Tibial artery (tissue), 4 donors: ENCODE measurements at regions not wholly inside any gene's neighbourhood (a gene's known extent, or its start where the extent isn't known, plus 50 kb on each side); places are given as distances from the start of the nearest gene placed in this dataset.

Experiments used
- DNase-seq, 2 donors: peaks; one replicate each; pipeline ENCODE4 v3.0.0-alpha.2; 2019
- H3K27ac ChIP-seq, 2 donors: fragments of 200-600 bp; sonication (generic) in 1 of 2; 1 replicate in 1 of 2; 2 replicates in 1 of 2; pipeline ENCODE4 v1.5.1; 2018 to 2019; ENCODE audit warnings: mild to moderate bottlenecking in 1 of 2
- H3K27me3 ChIP-seq, 2 donors: fragments of 200-600 bp; sonication (generic) in 1 of 2; one replicate each; pipeline versions ENCODE4 v1.5.1 to v1.6.0; 2016 to 2019
- H3K36me3 ChIP-seq, 3 donors: fragments of 200-600 bp; sonication (generic) in 2 of 3; one replicate each; pipeline ENCODE4 v1.5.1; 2016 to 2019; ENCODE audit warnings: mild to moderate bottlenecking in 2 of 3
- H3K4me1 ChIP-seq, 4 donors: fragments of 200-600 bp; sonication (generic) in 2 of 4; 1 replicate in 3 of 4; 2 replicates in 1 of 4; pipeline ENCODE4 v1.5.1; 2016 to 2019
- H3K4me3 ChIP-seq, 2 donors: fragments of 200-600 bp; sonication (generic) in 1 of 2; 1 replicate in 1 of 2; 2 replicates in 1 of 2; pipeline ENCODE4 v1.5.1; 2018 to 2019; ENCODE audit warnings: mild to moderate bottlenecking in 2 of 2
- H3K9me3 ChIP-seq, 3 donors: fragments of 200-600 bp; sonication (generic) in 1 of 3; one replicate each; pipeline ENCODE4 v1.5.1; 2016 to 2019
- CTCF ChIP-seq, 2 experiments: fragments of 200-600 bp in 1 of 2; fragments of 450-650 bp in 1 of 2; IDR thresholded peaks; one replicate each; pipeline ENCODE4 v1.5.1; 2017 to 2019; ENCODE audit warnings: antibody characterized with exemption in 2 of 2, mild to moderate bottlenecking in 1 of 2, moderate library complexity in 1 of 2
- intact Hi-C: fragments of 100-400 bp; cut with DNase I; formaldehyde crosslinking; loops from one replicate; pipeline ENCODE4 v1.15.0; 2023; ENCODE audit warnings: low total_unique reads

GRCh38 chr2:235390816-235391194, 103.0 kb upstream of the AGAP1 start:
- no peaks in the 10 kb centered on the region for H3K36me3 ChIP-seq
- no peak overlapping the region for H3K27ac ChIP-seq
- DNase-seq = no peak
- no peaks in the 10 kb centered on the region for H3K4me1 ChIP-seq
- no peaks in the 10 kb centered on the region for H3K9me3 ChIP-seq
- peaks cover 0 to 12% of the 10 kb centered on the region in 2 donors for H3K27me3 ChIP-seq
- no peak overlapping the region for H3K4me3 ChIP-seq
- intact Hi-C loops = no loop called here
- TF ChIP-seq CTCF (IDR thresholded peaks at IDR 0.05) = no peak

- no peak for TF ChIP-seq CTCF (IDR thresholded peaks at IDR 0.05)
These were observed 101.8 kb upstream of the AGAP1 start for GRCh38 chr2:235391921-235392615.

GRCh38 chr2:235394278-235394828, 99.5 kb upstream of the AGAP1 start:
- TF ChIP-seq CTCF (IDR thresholded peaks at IDR 0.05) = no peak
- intact Hi-C loops = no loop called here

More at GRCh38 chr2:235391921-235392615, 101.8 kb upstream of the AGAP1 start:
- no peak overlapping the region for H3K27ac ChIP-seq
- peaks cover 0 to 19% of the 10 kb centered on the region in 2 donors for H3K27me3 ChIP-seq
- no peak for DNase-seq
- H3K36me3 ChIP-seq = no peaks in the 10 kb centered on the region
- no peaks in the 10 kb centered on the region for H3K4me1 ChIP-seq
- H3K9me3 ChIP-seq = no peaks in the 10 kb centered on the region
- no peak overlapping the region for H3K4me3 ChIP-seq
- intact Hi-C loops = no loop called here

GRCh38 chr2:235396071-235396846, 97.6 kb upstream of the AGAP1 start:
- peaks cover 0 to 13% of the 10 kb centered on the region in 2 donors for H3K27me3 ChIP-seq
- intact Hi-C loops = no loop called here

More at GRCh38 chr2:235394278-235394828, 99.5 kb upstream of the AGAP1 start:
- no peak for DNase-seq
- Histone ChIP-seq H3K9me3 (no peaks in the 10 kb centered on the region), H3K4me1 (no peaks in the 10 kb centered on the region), H3K4me3 (no peak overlapping the region), H3K36me3 (no peaks in the 10 kb centered on the region), H3K27ac (no peak overlapping the region), H3K27me3 (peaks cover 0 to 19% of the 10 kb centered on the region in 2 donors)

GRCh38 chr2:235398321-235398720, 95.5 kb upstream of the AGAP1 start:
- Histone ChIP-seq H3K4me1 (no peaks in the 10 kb centered on the region), H3K36me3 (no peaks in the 10 kb centered on the region), H3K27ac (no peak overlapping the region), H3K27me3 (peaks cover 0 to 7% of the 10 kb centered on the region in 2 donors), H3K9me3 (no peaks in the 10 kb centered on the region), H3K4me3 (no peak overlapping the region)
- no peak for TF ChIP-seq CTCF (IDR thresholded peaks at IDR 0.05)
- DNase-seq = no peak
- intact Hi-C loops = no loop called here

More at GRCh38 chr2:235396071-235396846, 97.6 kb upstream of the AGAP1 start:
- Histone ChIP-seq H3K4me3 (no peak overlapping the region), H3K9me3 (no peaks in the 10 kb centered on the region), H3K4me1 (no peaks in the 10 kb centered on the region), H3K27ac (no peak overlapping the region), H3K36me3 (no peaks in the 10 kb centered on the region)
- TF ChIP-seq CTCF (IDR thresholded peaks at IDR 0.05) = no peak
- DNase-seq = no peak
